ENCODE measurements at regions not wholly inside any gene's neighbourhood (a gene's known extent, or its start where the extent isn't known, plus 50 kb on each side); places are given as distances from the start of the nearest gene placed in this dataset.

- Histone ChIP-seq H3K4me1 (replicated peaks in 1 of 2; ENCODE audit: control insufficient read depth in 2 of 2, insufficient read depth in 2 of 2, low read length in 2 of 2) (no peaks in the 10 kb centered on the region), H3K9ac (ENCODE audit: insufficient read depth in 1 of 2, low read depth in 2 of 2, low read length in 2 of 2) (no peak overlapping the region), H3K27ac (ENCODE audit: extremely low read depth, low read depth, low read length) (no peak overlapping the region), H3K4me3 (no peak overlapping the region), H3K4me2 (ENCODE audit: insufficient read depth, low read length) (no peak overlapping the region), H3K36me3 (ENCODE audit: control insufficient read depth, insufficient read depth, low read length) (no peaks in the 10 kb centered on the region), H3K79me2 (ENCODE audit: control insufficient read depth, insufficient read depth, low read length) (no peaks in the 10 kb centered on the region), H3K9me3 (replicated peaks; ENCODE audit: control insufficient read depth, insufficient read depth, low read depth, low read length) (no peaks in the 10 kb centered on the region), H4K20me1 (replicated peaks; ENCODE audit: control insufficient read depth, insufficient read depth, low read length) (no peaks in the 10 kb centered on the region), H3K27me3 (ENCODE audit: control insufficient read depth in 2 of 2, insufficient read depth in 2 of 2, low read length in 2 of 2) (peaks cover 2 to 18% of the 10 kb centered on the region in 2 experiments; a peak in 3 of 5 replicates), H3K9me1 (ENCODE audit: control insufficient read depth, insufficient read depth, low read length) (no peaks in the 10 kb centered on the region), H2AFZ (ENCODE audit: low read depth, low read length) (no peak overlapping the region)
- BruUV-seq (replicated peaks), result no TSS peak
- TF ChIP-seq TEAD1 (CRISPR knock-in tag; IDR thresholded peaks at IDR 0.05) (no peak), ZNF197 (CRISPR knock-in tag; IDR thresholded peaks at IDR 0.05; ENCODE audit: low read depth) (no peak), SFPQ (IDR thresholded peaks at IDR 0.05; ENCODE audit: low read depth, low read length) (no peak), ZNF644 (tag; IDR thresholded peaks at IDR 0.05; ENCODE audit: low read depth) (no peak), ZNF518B (CRISPR knock-in tag; IDR thresholded peaks at IDR 0.05) (no peak), THRAP3 (IDR thresholded peaks at IDR 0.05; ENCODE audit: borderline replicate concordance) (no peak), ZBTB26 (CRISPR knock-in tag; IDR thresholded peaks at IDR 0.05) (no peak), NFE2 (IDR thresholded peaks at IDR 0.05; ENCODE audit: low read depth) (no peak), DACH1 (IDR thresholded peaks at IDR 0.05; ENCODE audit: partially characterized antibody) (no peak), SETDB1 (IDR thresholded peaks at IDR 0.05; ENCODE audit: low read length) (no peak), NUFIP1 (IDR thresholded peaks at IDR 0.05; ENCODE audit: partially characterized antibody) (no peak)
- FAIRE-seq (no peak), DNase-seq (ENCODE audit: extremely low read depth in 1 of 4, low spot score in 3 of 4) (no peak), ATAC-seq (no peak)
- ChIA-PET CTCF (ENCODE audit: low intra/inter-chr PET ratio) (no interaction called here), POLR2A (no interaction called here)
- 4% methylated on average over 3 of the region's 3 CpGs for WGBS (ENCODE audit: insufficient coverage, low coverage, missing lambda C conversion rate)
- intact Hi-C loops (cut with micrococcal nuclease), result no loop called here
- in situ Hi-C loops (cut with MboI), result no loop called here
Observed at GRCh38 chr20:40785346-40785745, 96.3 kb upstream of the MAFB start.

Data from K562 (cell line).